NCI-H460 (cell line): ENCODE measurements at regions not wholly inside any gene's neighbourhood (a gene's known extent, or its start where the extent isn't known, plus 50 kb on each side); places are given as distances from the start of the nearest gene placed in this dataset.

Source experiments
- DNase-seq: peaks from one replicate; pipeline ENCODE4 v3.0.0-alpha.2; 2016; ENCODE audit warnings: low read depth; ENCODE audit errors: extremely low read depth

DNA sequence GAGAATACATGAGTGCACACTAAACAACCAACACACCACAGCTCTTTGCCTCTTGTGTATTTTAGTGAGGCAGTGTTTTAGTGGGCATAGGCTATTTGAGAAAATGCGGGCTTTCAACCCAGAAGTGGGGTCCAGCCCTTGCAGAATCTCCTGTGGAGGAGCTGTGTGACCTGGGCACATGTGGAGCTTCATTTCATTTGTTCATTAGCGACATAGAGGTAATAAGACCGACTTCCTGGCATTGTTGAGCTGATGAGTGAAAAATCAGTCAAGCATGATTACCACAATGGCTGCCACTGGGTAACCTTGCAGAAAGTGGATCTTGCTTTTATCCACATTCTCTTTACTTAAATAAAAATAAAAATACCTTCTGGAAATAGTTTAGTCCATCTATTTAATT lies 923.5 kb downstream of the BCL11B start:
- no peak for DNase-seq

DNA sequence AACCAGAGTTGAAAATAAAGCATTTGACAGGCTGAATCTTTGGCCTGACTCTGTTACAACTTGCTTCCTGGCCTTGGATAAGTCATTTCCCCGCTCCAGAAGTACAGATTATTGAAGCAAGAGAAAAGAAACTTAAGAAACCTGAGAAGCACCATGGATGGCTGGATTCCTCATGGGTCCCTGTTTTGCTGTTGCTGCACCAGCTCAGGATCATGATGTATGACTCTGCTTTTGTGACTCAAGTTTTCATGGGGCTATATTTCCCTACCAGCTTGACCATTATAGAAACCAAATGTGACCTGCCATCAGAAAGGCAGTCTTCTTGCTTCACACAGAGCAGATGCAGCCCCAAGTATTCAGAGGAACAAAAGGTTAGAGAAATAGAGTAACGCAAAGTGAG lies 921.8 kb downstream of the BCL11B start:
- DNase-seq = no peak

DNA sequence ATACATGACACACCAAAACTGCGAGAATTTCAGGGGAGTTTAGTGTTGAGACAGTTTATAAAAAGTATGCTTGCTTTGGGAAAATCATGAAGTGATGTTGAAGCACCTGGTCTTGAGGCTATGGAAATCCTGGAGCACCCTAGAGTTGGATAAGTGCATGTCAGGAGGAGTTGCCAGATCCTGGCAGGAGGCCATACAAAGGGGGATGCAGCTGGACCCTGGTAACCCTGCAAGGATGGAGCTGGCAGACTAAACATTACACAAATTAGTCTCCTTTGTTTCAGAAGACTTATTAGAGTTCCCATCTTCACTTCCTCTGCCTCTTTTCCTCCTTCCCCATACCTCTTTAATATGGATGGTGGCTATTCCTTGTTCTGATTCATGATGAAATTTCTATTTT lies 907.0 kb downstream of the BCL11B start:
- DNase-seq = no peak

DNA sequence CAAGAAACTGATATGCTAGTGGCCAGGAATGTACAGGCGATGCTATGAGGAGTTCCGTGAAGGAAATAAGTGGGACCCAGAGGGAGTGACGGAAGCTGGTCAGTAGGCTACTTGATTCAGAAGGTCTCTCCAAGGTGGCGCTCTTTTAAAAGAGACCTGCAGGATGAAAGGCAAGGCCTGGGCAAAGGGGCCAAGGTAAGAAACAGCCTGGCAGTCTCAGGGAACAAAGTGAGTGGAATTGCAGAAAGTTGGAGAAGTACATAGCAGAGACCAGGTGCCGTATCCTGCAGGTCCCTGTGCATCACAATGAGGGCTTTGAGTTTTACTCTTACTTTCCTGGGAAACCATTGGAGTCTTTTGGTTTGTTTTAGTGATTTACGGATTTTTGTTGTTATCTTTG lies 905.6 kb downstream of the BCL11B start:
- DNase-seq = no peak

DNA sequence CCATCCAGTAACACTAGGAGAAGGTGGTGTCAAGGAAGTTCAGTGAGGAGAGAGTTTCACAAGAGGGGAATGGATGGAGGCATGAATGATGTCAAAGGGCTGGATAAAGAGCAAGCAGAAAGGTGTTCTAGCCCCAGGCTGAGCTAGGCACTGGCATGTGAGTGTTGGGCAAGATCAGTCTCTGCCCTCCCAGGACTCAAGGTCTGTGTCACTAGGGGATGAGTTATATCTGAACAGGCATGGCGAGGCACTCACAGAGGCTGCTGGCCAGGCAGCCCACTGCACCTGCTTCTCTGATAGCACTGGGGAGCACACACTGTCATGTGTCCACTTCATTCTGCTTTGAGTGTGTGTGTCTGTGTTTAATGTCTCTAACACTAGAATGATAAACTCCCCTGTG lies 903.8 kb downstream of the BCL11B start:
- DNase-seq = no peak

DNA sequence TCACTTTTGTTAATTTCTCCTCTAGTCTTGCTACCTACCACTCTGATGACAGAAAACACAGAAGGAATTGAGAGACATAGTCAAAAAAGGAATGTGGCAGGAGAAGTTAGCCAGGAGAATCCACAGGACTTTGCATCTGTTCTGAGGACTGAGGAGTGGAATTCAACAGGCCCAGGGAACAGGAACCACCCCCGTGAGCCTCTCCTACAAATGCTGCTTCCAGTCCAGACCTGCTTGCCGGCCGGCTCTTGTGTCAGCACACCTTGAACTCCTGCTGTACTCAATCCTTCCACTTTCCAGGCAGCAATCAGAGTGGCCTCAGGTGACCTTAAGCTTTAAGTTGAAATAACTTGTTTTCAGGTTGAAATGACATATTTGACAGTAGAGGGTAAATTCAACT lies 903.1 kb downstream of the BCL11B start:
- DNase-seq = no peak

DNA sequence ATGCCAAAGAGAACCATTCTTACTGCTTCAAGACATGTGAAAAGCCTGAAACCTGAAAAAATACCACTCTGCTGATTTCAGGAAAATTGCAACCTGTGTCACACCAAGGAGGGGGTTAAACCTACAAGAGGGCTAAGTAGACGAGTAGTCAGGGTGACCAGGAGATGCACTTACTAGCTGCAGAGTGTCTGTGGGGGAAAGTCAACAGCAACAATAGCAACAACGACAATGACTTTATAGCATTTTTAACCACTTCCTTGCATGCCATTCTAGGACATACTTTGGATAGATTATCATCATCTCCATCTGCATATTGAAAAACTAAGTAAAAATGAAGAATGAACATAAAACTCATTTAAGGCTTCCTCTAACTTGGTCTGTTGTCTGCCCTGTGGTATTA lies 902.7 kb downstream of the BCL11B start:
- no peak for DNase-seq

DNA sequence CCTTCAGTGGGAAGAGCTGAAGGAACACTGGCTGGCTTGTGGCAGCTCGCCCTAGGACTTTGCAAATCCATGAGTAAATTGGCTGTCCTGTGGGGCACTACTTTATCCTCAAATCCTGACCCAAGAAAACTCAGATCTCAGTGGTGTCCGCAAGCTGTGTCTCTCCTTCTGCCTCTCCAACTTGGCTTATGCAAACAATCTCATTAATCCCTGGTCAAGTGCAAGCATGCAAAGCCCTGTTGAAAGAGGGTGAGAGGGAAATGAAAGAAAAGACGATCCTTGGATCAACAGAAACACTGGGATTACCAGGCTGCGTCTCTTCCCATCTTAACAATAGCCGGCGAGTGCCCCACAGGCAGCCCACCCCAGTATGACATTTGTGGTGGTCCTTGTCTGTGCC lies 901.6 kb downstream of the BCL11B start:
- no peak for DNase-seq

DNA sequence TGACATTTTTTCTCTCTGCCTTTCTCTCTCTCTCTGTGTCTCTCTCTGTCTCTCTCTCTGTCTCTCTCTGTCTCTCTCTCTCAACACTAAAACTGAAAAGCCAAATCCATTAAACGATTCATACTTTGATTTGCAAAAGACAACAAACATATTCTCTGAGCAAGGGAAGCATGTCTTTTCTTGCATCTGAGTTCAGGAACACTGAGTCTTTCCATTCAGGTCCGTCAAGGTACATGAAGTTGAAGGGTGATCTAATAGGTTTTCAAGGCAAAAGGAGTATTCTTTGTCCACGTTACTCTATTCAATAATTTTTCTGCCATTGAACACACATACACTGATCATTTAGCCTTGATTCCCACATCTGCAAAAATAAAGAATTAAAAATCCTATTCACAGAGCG lies 900.9 kb downstream of the BCL11B start:
- no peak for DNase-seq

DNA sequence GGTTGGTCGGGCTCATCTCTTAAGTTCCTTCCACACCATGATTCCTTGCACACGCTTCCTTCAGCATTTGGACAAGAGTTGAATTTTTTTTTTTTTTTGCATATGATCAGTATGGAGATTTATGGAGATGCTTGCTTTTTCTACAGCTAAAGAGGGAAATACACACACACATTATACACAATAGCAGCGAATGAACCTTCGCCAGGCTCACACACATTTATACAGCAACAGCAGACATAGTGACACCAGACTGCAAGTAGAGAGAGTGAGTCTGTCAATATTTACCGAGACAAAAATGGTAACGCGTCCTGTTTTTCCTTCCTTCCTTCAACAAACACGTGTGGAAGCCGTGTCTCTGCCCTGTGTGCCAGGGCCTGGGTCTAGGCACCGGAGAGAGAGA lies 897.9 kb downstream of the BCL11B start:
- no peak for DNase-seq

DNA sequence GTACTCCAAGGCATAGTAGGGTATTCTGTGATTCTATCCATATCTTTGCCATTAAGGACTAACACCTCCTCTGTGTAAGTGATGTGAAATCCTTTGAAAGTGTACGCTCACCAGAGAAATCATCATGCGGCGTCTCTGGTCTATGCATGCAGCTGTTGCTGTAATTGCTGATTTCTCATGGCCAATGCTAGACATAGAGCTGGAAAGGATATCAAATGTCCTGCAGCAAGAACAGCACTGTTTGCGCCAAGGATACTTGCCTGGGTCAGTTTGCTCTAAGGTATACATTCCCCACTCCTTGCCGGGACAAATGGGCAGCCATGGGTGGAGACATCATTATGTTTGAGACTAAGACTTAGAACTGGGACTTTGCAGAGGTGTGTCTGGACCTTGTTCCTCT lies 896.4 kb downstream of the BCL11B start:
- DNase-seq = no peak

DNA sequence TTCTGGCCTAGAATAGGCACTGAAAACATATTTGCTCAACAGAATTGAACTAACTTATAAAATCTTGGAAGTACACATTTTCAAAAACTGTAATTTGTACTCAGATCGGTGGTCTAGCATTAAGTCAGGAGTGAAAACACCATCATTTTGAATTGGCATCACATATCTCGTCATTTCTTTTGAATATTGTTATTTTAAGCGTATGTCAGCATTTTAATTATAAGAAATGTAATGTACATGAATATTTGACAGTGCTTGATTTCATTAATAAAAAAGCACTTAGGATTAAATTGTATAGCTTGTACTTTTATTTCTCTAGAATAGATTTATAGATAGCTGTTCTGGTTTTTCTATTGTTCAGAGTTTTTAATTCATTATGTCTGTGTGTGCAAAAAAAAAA lies 892.2 kb downstream of the BCL11B start:
- DNase-seq = no peak

DNA sequence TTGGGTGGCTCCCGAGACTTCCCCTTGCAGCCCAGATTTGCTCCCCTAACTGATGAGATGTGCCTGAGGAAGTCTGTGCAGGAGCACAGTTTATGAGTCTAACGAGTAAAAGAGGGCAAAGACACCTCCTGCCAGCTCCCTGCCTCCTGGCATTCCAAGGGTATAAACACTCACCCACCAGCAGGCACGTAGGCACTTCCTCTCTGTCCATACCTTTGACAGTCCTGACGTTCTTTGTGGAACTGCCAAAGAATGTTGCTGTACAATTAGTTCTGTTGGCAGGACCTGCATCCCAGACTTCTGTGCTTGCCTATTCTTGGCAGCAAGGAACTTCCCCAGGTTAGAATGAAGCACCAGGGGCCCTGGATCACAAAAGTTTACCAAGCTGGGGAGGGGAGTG lies 889.3 kb downstream of the BCL11B start:
- no peak for DNase-seq

DNA sequence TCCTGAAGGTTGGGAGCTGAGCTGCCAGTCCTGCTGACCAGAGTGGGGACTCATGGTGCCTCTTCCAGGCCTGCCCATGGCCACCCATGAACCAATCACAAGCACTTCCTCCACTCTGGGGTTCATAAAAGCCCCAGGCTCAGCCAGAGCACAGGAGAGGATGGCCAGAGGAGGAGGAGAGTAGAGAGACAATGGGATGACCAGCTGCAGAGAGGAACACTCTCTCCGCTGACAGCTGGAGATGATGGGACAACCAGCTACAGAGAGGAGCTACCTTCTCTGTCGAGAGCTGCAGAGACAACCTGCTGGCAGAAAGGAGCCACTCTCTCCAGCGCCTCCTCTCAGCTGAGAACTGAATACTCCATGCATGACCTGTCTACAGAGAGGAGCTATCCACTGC lies 886.1 kb downstream of the BCL11B start:
- DNase-seq = no peak

DNA sequence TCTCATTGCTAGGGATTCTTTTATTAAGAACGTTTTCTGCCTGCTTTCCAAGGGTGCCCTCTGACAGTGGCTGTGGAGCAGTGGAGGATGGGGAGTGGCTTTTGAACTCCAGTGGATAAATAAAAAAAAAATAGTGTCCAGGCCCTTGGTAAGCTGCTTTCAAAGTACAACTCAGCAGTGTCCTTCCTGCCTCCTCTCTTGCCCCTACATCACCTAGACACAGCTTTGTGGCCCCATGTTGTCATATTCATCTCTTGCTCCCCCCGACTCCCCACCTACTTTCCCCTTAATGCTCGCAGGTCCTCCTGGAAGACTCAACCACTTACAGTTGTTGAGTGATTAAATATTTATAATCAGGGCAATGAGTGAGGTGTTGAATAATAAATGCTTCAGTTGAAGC lies 880.9 kb downstream of the BCL11B start:
- DNase-seq = no peak

DNA sequence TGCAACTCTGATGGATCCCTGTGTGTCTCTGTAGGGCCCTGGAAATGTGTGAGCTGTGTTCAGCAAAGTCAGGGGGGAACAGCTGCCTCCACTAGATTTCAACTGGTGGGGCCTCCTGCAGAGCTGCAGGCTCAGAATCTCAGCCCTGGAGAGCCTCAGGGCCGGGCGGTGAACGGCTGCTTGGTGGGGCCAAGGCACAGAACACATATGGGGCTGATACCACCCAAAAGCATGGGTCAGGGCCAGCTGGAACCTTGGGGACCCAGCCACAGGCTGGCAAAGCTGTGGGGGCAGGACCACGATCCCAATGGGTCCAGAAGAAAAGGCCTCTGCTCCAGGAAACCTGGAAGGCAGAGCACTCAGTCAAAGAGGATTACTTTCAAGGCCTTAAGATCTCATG lies 878.5 kb downstream of the BCL11B start:
- no peak for DNase-seq

DNA sequence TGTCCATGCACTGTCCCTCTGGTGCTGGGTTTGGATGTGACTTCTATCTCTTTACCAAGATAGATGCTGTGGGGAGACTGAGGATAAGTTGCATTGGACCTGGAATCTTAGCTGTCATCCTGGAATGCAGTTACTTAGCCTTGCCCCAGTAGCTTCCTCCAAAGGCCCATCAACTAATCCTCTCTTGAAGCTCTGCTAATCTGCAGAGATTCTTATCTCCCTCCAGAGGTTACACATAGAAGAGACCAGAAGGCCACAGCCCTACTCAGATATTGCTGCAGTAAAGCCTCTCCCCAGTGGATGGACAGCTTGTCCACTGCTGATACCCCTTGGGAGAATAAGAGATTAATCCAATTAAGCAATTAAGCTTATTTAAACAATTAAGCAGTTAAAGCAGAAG lies 867.2 kb downstream of the BCL11B start:
- no peak for DNase-seq

DNA sequence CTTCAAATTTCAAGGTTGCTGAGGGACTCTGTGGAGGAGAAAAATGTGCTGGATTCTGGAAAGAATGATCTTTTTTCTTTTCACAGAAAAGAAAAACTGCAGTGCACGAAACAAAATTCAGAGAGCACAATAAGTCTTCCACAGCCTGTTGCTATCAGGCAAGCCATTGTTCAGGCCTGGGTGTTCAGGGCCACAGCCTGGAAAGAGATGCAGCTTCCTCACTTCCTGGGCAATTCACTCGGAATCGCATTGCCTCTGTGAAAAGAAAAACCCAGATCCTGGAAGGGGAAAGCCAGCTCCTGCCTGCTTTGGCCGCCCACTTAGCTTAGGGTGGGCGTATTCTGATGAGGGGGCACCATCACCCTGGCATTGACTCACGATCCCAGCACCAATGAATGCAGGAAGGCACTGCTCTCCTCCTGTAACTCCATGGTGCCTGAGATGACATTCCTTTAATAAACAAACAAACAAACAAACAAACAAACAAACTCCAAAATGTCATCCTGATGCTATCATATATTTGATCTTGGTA lies 863.9 kb downstream of the BCL11B start:
- DNase-seq = no peak

DNA sequence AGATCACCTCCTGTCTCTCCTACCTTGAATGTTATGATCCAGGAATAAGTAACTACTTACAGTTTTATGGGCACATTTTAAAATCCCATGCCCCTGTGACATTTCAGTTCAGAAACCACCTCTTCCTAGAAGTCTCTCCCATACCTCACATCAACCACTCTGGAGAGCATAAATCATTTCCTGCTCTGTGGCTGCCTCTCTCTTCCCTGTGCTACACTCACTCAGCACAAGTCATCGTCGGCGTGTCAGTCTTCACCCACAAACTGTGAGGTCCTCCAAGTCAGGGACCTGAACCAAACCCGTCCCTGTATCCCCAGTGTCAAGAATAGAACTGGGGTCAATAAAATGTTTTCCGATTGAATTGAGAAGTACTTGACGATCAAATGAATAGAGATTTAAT lies 863.3 kb downstream of the BCL11B start:
- DNase-seq = no peak

DNA sequence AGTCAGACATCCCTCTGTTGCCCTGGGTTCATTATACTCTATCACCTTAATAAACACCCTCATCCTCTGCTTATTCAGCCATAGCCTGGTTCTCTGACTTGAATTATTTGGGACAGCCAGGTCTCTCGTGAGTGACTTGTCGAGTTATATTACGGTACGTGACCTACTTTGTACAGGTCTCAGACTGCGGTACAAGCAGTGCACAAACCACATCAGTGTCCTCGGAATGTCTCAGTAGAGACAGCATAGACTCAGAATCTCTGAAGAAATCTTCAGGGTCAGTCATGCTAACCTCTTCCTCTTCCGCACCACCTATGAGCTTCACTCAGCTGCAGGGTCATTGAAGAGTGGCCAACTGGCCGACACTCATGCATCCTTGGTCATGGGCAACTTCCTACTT lies 860.8 kb downstream of the BCL11B start:
- no peak for DNase-seq

DNA sequence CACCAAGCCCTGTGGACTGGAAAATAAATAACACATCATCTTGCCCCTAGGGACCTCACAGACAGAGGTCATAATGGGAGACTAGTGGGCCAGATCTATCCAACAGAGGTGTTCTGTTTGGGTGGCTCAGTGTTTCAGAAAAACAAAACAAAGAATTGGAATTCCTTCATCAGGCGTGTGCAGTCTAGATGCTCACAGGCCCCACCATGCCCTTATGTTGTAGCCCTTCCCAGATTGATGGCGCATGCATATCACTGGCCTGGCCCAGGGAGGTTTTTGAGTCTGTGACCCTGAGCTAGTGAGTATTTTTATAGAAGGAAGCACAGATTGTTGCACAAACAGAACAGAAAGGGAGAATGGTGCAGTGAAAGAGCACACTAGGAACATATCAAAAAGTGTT lies 859.6 kb downstream of the BCL11B start:
- DNase-seq = no peak

DNA sequence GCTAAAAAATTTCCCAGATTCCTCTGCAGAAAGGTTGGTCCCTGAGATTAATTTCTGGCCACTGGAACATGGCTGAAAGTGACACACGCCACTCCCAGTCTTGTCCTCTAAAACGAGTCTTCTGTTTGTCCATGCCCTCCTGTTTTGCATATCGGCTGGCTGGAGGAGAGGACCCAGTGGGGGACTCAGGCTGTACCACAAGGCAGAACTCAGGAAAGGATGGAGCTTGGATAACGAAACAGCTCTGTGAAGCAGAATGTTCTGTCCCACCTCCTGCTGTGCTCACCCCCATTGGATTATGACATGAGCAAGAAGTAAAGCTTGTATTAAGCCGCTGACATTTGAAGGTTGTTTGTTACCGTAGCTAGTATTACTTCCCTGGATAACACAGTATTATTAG lies 856.2 kb downstream of the BCL11B start:
- no peak for DNase-seq

DNA sequence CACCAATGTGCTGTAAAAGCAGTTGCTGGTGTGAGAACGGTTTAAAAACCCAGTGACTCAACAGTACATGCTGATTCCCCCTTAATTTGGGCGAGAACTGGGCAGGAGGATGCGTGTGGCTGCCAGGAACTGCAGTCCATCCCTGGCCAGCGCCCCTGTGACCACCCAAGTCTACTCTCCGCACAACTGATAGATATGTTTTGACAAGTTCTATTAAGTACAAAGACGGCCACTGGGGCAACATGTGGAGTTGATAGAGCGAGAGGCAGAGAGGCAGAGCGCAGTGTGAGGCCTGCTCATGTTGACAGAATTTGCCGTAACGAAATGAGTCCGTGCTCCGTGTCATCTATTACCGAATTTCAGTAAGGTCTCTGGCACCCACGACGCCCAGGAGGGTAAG lies 855.0 kb downstream of the BCL11B start:
- no peak for DNase-seq

DNA sequence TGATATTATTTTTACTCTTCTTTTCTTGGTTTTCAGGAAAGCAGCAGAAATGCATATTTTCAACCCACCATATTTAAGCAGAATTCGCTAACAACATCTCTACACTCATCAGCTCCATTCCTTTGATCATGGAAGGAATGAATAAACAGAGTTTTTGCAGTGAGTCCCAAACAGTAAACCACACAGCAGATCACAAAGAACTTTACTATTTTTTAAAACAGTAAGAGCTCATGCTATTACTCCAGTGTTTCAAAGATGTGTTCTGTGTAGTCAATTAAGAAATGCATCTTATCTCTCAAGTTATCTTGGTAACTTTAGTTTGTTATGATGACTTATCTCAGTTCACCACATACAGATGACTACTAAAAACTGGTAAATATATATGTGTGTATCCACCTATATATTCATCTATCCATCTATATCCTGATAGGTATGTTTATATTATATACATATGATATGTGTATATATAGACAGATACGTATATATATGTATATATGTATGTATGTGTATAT lies 843.5 kb downstream of the BCL11B start:
- no peak for DNase-seq
